ENCODE measurements at regions not wholly inside any gene's neighbourhood (a gene's known extent, or its start where the extent isn't known, plus 50 kb on each side); places are given as distances from the start of the nearest gene placed in this dataset.

- TF ChIP-seq CTCF (IDR thresholded peaks at IDR 0.05 in 2 of 3, conservative IDR thresholded peaks at IDR 0.05 in 1 of 3; ENCODE audit: borderline replicate concordance in 1 of 3, insufficient read depth in 1 of 3, low read depth in 2 of 3, low read length in 2 of 3) (no peak), JUND (IDR thresholded peaks at IDR 0.05) (no peak), CBX3 (IDR thresholded peaks at IDR 0.05; ENCODE audit: low read depth) (no peak)
Measured at GRCh38 chr1:163981500-163982030, 577.4 kb upstream of the PBX1 start.

Data from HCT116 (cell line).